ENCODE measurements at regions not wholly inside any gene's neighbourhood (a gene's known extent, or its start where the extent isn't known, plus 50 kb on each side); places are given as distances from the start of the nearest gene placed in this dataset.

GRCh38 chr11:13062115-13062514, 53.0 kb downstream of the RASSF10 start:
- intact Hi-C loops (cut with DNase I), result no loop called here

GRCh38 chr11:13064593-13064992, 55.5 kb downstream of the RASSF10 start:
- DNase-seq (ENCODE audit: low spot score), result no peak
- intact Hi-C loops (cut with DNase I), result no loop called here

More at GRCh38 chr11:13062115-13062514, 53.0 kb downstream of the RASSF10 start:
- DNase-seq (ENCODE audit: low spot score), result no peak

- DNase-seq (ENCODE audit: low spot score), result no peak
- intact Hi-C loops (cut with DNase I), result no loop called here
Observed at GRCh38 chr11:13065200-13065787, 56.2 kb downstream of the RASSF10 start.

- DNase-seq (ENCODE audit: low spot score), result no peak
- intact Hi-C loops (cut with DNase I), result no loop called here
Observed at GRCh38 chr11:13068211-13068610, 59.1 kb downstream of the RASSF10 start.

- no peak for DNase-seq (ENCODE audit: low spot score)
- intact Hi-C loops (cut with DNase I), result no loop called here
Observed at GRCh38 chr11:13073119-13073981, 64.2 kb downstream of the RASSF10 start.

GRCh38 chr11:13074714-13075464, 65.8 kb downstream of the RASSF10 start:
- intact Hi-C loops (cut with DNase I), result no loop called here
- no peak for DNase-seq (ENCODE audit: low spot score)

- intact Hi-C loops (cut with DNase I), result no loop called here
- no peak for DNase-seq (ENCODE audit: low spot score)
Observed at GRCh38 chr11:13076961-13077360, 67.8 kb downstream of the RASSF10 start.

- no peak for DNase-seq (ENCODE audit: low spot score)
- intact Hi-C loops (cut with DNase I), result no loop called here
Observed at GRCh38 chr11:13080861-13081260, 71.7 kb downstream of the RASSF10 start.

- no peak for DNase-seq (ENCODE audit: low spot score)
Observed at GRCh38 chr11:13082588-13082987, 73.5 kb downstream of the RASSF10 start.

GRCh38 chr11:13090228-13090708, 81.2 kb downstream of the RASSF10 start:
- intact Hi-C loops (cut with DNase I), result no loop called here
- DNase-seq (ENCODE audit: low spot score), result no peak

More at GRCh38 chr11:13082588-13082987, 73.5 kb downstream of the RASSF10 start:
- intact Hi-C loops (cut with DNase I), result no loop called here

GRCh38 chr11:13091373-13091772, 82.3 kb downstream of the RASSF10 start:
- no peak for DNase-seq (ENCODE audit: low spot score)
- intact Hi-C loops (cut with DNase I), result no loop called here

- no peak for DNase-seq (ENCODE audit: low spot score)
- intact Hi-C loops (cut with DNase I), result no loop called here
Observed at GRCh38 chr11:13091804-13092203, 82.7 kb downstream of the RASSF10 start.

GRCh38 chr11:13094930-13095687, 86.0 kb downstream of the RASSF10 start:
- DNase-seq (ENCODE audit: low spot score), result no peak
- intact Hi-C loops (cut with DNase I), result no loop called here

GRCh38 chr11:13098063-13098462, 88.9 kb downstream of the RASSF10 start:
- DNase-seq (ENCODE audit: low spot score), result no peak

GRCh38 chr11:13098616-13099289, 89.6 kb downstream of the RASSF10 start:
- intact Hi-C loops (cut with DNase I), result no loop called here
- DNase-seq (ENCODE audit: low spot score), result no peak

More at GRCh38 chr11:13098063-13098462, 88.9 kb downstream of the RASSF10 start:
- intact Hi-C loops (cut with DNase I), result no loop called here

- no peak for DNase-seq (ENCODE audit: low spot score)
- intact Hi-C loops (cut with DNase I), result no loop called here
Observed at GRCh38 chr11:13101644-13102512, 92.8 kb downstream of the RASSF10 start.

- no peak for DNase-seq (ENCODE audit: low spot score)
- intact Hi-C loops (cut with DNase I), result no loop called here
Observed at GRCh38 chr11:13102513-13102840, 93.4 kb downstream of the RASSF10 start.

GRCh38 chr11:13102865-13103539, 93.9 kb downstream of the RASSF10 start:
- intact Hi-C loops (cut with DNase I), result no loop called here
- DNase-seq (ENCODE audit: low spot score), result no peak
